Dermis microvascular lymphatic vessel endothelial cell (primary cell): ENCODE measurements at regions not wholly inside any gene's neighbourhood (a gene's known extent, or its start where the extent isn't known, plus 50 kb on each side); places are given as distances from the start of the nearest gene placed in this dataset.
"Not testable (repeated sequence)": the region's sequence is repeated elsewhere in the genome, so short reads cannot be mapped to it uniquely, and the experiment has no call there.

ENCODE experiments used
- DNase-seq, 2 donors: peaks; one replicate each; pipeline versions ENCODE4 v3.0.0 to v3.0.0-alpha.2; 2010; ENCODE audit warnings: low read depth in 2 of 2

DNA sequence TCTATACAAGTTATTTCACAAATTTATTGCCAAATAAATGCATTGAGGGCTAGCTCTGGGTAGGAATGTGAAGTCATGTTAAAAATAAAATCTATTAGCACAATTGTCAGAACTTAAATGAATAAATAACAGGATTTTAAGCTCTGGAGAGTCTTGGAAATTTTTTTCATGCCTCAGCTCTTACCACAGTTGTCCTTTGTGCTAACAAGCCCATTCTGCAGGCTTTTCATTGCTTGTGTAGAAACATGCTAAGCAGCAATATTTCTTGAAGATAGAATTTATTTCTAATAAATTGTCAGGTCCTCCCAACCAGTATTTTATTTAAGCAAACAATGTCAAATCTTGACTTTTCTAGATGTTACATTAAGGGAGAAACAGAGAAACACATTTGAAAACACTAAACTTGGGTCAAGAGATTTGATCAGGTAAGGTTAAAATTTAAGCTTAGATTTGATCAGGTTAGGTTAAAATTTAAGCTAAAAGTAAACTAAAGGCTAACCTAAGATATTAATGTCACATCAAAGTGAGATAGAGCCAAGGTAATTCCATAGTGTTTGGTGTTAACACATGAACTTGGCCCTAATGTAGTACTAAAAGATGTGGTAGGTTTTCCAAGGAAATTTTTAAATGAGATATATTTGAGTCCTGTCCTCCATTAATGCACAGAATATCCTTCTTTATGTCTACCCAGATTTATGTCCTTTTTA lies 179.1 kb upstream of the IL1RAPL1 start:
- DNase-seq: no peak

DNA sequence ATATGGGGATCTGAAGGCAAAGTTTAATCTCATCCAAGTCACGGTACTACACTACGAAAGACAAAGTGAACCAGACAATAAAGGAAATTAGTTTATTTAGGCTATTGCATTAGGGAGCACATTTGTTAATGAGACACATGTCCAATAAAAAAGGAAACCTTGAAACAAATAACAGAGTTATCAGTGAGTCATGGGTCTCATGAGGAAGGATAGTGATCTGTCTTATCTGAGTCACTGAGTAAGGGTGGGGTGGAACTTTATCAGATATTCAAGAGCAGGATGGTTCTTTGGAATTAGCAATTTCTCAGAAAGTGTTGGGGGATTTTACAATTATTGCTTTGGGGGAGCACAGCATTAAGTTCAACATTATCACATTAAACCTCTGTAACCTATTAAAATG lies 188.9 kb upstream of the IL1RAPL1 start:
- DNase-seq: peak in 1 of 2 donors; percentile 29

DNA sequence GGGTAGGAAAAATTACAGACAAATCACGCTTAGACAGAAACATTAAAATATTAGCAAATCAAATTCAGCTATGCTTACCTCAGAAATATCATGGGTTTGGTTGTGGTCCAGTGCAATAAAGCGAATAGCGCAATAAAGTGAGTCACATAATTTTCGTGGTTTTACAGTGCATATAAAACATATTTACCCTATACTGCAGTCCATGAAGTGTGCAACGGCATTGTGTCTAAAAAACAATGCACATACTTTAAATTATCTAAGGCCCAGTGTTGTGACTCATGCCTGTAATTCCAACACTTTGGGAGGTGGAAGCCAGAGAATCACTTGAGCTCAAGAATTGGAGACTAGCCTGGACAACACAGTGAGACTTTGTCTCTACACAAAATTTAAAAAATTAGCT lies 195.7 kb upstream of the IL1RAPL1 start:
- DNase-seq: peak in 1 of 2 donors; percentile 0

DNA sequence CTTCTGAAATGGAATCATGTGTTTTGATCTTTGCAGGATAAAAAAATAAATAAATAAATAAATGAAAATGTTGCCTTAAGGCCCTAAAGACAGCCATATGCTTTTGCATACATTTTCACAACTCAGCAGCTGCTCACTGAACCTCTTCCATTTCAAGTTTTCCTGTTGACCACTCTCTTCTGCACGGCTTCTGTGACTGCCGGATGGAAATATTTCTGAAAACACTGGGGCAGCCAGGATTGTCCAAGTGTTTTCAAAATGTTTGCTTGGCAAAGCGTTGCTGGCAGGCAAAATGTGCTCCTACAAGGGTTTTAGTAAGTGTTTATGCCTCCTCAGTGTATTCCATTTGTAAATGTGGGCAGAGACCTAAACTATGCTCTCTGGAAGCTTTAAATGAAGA lies 208.1 kb upstream of the IL1RAPL1 start:
- no peak for DNase-seq

DNA sequence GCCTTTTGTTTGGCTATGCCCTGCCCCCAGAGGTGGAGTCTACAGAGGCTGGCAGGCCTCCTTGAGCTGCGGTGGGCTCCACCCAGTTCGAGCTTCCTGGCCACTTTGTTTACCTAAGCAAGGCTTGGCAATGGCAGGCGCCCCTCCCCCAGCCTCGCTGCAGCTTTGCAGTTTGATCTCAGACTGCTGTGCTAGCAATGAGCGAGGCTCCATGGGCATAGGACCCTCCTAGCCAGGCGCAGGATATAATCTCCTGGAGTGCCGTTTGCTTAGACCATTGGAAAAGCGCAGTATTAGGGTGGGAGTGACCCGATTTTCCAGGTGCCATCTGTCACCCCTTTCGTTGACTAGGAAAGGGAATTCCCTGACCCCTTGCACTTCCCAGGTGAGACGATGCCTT lies 219.6 kb upstream of the IL1RAPL1 start:
- DNase-seq: not testable (repeated sequence)

DNA sequence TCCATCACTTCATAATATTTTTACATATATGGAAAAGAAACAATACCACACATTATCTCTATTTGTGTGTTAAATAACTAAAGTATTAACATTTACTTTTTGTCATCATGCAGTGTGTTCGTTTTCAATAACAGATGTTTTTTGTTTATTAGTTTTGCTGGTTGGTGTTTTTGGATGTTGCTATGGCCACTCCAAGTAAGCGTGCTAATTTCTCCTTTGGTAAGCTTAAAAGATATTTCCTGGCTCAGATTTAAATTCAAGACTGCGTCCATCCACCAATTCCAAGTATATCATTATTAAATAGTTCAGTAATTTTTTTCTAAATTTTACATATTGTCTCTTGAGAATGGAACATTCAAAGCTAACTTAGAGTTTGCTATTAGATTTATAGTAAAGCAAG lies 235.4 kb upstream of the IL1RAPL1 start:
- no peak for DNase-seq

DNA sequence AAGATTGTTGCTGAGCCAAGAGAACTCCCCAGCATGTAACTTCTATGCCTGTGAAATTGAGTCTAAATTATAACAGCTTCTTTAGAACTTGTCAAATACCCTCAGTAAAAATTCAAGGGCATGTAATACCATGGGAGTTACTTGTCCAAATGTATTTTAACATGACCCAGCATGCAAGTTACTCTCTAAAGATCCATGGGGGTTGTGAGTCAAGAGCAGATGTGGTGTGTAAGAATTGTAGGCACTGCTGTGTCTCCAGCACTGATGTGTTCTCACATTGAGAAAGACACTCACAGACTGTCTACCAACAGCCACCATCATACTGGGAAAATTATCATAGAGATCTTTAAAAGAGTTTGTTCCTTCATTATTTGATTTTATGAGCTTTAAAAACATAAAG lies 237.4 kb upstream of the IL1RAPL1 start:
- DNase-seq: no peak

DNA sequence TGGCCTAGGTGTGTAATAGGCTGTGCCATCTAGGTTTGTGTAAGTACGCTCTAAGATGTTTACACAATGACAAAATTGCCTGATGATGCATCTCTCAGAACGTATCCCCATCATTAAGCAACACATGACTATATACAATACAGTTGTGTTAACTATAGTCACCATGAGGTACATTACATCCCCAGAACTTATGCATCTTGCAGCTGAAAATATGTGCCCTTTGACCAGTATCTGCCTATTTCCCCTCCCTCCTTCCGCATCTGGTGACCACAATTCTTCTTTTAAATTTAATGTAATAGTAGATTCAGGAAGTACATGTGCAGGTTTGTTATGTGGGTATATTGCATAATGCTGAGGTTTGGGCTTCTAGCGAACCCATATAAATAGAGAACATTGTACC lies 239.8 kb upstream of the IL1RAPL1 start:
- no peak for DNase-seq

DNA sequence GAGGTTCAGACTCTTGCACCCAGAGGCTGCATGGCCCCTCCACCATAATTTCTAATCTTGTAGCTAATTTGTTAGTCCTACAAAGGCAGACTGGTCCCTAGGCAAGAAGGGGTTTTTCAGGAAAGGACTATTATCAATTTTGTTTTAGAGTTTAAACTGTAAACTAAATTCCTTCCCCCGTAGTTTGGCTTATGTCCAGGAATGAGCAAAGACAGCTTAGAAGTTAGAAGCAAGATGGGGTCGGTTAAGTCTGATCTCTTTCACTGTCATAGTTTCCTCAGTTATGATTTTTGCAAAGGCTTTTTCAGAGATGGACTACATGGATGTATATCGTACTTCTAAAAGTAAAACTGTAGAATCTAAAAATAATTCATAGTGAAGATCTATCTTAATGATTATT lies 258.1 kb upstream of the IL1RAPL1 start:
- DNase-seq: no peak

DNA sequence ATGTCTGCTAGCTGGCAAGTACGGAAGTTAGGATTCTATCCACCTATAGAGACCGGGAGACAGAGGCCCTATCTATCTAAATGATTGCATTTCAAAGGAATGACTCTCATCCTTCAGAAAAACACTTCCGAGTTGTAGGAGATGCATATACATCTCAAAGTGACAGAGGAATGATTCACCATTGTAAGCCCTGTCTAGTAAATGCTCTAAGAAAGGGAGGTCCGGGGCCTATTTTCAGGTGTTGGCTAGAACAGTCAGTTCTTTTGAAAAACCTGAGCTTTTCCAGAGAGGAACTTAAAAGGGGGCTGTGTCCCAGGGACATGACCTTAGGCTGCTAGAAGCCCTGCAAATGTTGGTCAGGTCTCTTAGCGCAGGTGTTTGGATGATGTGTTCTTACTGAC lies 262.9 kb upstream of the IL1RAPL1 start:
- no peak for DNase-seq

DNA sequence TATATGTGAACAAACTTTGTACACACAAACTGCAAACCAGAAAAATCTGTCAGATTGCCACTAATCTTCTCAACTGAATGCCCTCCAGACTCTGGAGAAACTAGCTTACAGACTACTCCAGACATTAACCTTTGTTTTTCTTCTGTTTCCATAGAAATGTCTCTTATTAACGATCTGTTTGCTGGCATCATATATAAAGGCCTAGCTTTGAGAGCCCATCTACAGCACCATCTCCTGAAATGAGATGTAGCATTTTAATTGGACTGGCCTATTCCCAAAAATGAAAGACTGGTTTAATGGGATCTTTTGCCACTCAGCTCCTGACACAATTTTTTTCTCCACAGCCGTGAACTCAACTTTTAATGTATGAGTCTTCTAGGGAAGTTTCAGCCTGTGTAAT lies 266.0 kb upstream of the IL1RAPL1 start:
- no peak for DNase-seq

DNA sequence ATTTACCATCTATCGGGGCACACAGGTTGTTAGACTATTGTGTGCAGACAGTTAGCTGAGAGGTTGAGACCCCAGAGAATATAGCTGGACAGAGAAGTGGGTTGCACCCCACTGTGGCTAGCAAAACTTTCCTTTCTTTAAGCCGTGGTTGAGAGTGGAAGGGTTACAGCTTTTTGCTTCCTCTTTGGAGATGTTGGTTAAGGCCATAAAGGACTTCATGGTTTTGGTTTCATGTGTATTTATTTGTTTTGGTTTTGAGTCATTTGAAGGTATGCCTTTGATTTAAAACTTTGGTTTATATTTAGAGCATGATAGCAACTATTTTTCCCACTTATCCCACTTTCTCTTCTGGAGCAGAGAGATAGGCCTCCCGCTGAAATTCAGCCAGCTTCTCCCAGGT lies 274.3 kb upstream of the IL1RAPL1 start:
- no peak for DNase-seq

DNA sequence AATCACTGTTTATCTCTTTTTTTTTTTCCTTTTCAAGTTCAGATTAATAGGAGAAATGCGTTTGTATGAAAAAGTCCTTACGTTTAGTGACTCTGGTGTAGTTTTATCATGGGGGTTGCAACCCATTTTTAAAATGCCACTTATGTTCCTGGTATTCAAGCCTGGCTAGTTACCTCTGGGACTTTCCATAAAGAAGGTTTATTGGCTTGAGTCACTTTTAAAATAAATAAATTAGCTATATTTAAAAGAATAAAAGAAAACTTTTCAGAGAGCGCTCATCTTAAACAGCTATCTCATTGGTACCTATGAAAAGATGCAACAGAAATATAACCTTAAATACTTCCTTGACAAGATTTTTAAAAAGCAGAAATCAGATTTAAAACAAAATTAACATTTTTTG lies 275.0 kb upstream of the IL1RAPL1 start:
- no peak for DNase-seq

DNA sequence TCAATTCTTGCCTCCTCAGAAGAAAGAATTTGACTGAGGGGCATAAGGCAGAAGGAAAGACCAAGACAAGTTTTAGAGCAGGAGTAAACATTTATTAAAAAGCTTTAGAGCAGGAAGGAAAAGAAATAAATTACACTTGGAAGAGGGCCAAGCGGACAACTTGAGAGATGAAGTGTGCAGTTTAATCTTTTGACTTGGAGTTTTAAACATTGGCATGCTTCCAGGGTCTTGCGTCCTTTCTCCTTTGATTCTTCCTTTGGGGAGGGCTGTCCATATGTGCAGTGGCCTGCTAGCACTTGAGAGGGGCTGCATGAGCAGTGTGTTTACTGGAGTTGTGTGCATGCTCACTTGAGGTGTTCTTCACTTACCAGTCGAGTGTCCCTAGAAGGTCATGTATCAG lies 275.8 kb upstream of the IL1RAPL1 start:
- DNase-seq: peak in 1 of 2 donors; percentile 0

DNA sequence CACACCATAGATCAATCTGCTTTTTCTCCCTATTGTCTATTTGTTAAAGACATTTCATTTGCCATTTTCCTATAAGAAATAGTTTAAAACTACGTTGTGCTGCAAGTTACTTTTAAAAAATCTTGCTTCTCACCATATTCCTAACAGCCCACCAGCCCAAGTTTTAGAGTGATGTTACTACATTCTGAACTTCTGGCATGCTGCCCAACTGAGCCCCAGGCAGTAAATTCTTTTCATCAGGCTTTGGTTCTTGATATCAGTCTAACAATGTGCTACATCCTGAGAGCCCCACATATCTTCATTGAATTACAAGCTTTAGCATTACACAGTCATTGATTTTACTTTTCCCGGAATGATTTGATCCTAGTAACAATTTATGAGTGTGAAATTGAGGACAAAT lies 283.8 kb upstream of the IL1RAPL1 start:
- no peak for DNase-seq

DNA sequence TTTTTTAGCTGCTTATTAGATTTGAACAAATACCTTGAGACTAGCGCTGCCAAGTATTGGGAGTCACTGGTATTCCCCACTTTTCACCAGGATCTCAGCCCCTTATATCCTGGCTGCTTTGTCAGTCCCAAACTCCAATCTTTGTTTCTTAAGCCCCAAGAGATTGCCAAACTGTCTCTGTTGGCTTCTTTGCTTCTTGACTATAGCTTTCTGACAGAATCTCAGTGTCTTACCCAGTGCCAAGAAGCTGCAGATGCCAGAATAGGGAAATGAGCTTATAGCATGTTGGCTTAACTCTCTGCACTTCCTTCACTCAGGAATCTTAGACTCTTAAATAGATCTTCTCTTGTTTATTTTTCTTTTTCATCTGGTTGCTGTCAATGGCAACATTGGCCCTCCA lies 297.5 kb upstream of the DCAF8L1 start:
- peak in 1 of 2 donors; percentile 16 for DNase-seq

DNA sequence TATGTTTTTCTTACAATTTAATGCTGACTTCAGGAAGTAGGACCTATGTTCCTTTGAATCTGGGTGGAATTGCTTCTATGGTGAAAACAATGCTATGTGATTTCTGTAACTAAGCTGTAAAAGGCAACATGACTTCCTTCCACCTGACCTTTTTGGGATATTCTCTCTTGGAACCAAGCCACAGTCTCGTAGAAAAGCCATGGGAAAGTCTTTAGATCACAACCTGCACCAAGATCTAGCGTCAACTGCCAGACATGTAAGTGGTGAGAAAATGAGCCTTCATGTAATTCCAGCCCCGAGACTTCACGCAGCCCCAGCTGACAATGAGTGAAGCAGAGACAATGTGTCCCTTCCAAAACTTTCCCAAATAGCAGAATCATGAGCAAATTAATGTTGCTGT lies 297.0 kb upstream of the DCAF8L1 start:
- DNase-seq: peak in 1 of 2 donors; percentile 86

DNA sequence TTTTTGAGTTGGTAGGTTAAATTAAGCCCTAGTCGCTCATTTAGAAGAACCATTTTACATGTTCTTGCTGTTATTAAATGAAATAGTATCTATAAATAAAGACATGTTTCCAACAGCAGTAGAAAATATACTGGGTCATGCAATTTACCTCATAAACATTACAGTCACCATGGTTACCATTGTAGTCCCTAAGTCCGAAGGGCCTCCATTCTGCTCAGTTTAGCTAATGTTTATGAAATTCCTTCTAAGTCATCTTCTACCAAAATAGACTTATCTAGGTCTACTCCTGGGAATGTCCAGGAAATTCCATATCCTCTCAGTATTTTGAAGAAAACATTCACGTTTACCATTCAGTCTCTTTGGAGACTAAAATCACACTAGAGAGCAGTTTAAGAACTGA lies 292.5 kb upstream of the DCAF8L1 start:
- DNase-seq: peak in 1 of 2 donors; percentile 81

DNA sequence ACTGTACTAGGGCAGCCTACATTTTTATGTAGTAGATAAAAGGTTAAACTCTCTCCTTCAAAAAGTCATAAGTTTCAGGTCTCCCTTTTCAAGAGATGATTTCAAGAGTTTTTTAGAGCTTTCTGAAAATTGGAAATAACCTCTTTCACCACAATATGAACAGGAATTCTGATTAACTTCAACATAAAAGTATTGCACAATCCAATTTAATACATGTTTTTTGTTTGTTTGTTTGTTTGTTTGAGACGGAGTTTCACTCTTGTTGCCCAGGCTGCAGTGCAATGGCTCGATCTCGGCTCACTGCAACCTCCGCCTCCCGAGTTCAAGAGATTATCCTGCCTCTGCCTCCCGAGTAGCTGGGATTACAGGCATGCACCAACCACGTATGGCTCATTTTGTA lies 265.4 kb upstream of the DCAF8L1 start:
- no peak for DNase-seq

DNA sequence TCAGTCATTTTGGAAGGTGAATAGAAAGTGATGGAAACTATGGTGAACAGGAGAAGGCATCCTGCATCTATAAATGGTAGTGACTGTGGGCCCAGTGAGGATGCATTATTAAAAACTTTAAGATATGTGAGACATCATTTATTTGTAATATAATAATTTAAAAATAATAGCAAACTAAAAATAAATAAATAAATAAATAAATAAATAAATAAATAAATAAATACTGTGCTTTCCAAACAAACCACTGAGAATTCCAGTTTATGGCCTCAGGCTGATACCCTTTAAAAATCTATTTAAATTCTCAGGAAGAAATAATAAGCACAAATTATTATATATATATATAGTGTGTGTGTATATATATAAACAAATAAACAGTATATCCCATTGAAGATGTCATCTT lies 248.0 kb upstream of the DCAF8L1 start:
- no peak for DNase-seq

DNA sequence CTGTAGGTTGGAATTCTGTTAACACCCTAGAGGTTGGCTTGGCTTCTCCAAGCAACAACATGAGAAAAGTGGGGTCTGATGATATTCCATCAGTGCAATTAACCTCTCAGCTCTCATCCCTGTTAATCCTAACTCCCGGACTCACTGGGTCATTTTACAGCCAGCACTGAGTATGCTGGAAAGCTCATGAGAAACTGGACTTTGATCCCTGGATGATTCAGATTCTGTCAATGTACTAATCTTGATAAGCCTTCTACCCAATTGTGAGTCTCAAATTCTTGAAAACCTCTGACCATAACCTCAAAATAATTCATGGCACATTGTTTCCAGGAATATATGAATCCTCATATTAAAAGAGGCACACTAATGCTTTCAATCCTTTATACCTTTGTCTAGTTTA lies 244.3 kb upstream of the DCAF8L1 start:
- no peak for DNase-seq

DNA sequence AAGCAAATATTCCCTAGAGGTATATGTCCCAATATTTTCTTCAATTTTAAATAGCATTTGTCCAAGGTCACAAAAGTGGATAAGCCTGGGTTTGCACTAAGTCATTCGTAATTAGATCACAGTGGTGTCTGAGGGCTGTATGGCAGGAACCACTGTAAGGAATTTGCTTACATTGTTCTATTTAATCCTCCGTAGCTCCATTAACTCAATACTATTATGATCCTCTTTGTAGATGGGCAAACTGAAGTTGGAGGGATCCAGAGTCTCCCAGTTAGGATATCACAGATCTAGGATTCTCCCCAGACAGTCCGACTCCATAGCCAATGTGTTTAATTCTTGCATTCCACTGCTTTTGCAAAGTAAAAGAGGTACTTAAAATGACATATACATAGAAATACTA lies 242.7 kb upstream of the DCAF8L1 start:
- no peak for DNase-seq

DNA sequence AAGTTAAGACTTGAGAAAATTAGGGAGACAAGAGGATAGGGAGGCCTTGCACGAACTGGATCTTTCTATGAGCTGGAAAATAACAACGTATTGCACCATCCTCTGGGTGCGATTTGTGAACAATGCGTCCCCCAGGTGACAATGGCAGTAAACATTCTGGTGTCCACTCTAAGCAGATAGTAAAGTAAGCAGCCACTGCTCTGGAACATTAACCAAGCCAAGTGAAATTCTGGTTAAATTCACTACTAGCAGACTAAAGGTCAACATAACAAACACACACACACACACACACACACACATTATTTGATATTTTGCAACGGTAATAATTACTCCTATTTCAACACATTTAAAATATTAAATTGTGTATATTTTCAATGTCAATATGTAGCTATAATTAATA lies 242.2 kb upstream of the DCAF8L1 start:
- no peak for DNase-seq

DNA sequence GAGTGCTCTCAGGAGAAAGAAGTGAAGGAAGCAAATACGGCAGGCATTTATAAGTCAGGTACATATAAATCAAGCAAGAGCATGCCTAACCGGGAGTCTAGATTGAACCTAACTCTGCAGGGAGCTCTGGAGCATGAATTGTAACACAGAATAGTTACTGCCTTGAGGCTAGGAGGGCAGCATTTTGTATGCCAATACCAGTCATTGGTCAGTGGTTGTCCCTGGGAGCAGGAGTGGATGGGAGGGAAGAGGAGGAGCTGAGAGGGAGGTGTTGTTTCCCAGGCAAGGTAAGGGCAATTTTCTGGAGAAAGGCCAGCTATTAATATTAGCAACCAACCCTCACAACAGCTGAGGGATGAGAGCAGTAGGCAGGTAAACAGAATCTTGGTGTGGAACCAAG lies 224.7 kb upstream of the DCAF8L1 start:
- DNase-seq: no peak
